ENCODE measurements at regions not wholly inside any gene's neighbourhood (a gene's known extent, or its start where the extent isn't known, plus 50 kb on each side); places are given as distances from the start of the nearest gene placed in this dataset.

DNA sequence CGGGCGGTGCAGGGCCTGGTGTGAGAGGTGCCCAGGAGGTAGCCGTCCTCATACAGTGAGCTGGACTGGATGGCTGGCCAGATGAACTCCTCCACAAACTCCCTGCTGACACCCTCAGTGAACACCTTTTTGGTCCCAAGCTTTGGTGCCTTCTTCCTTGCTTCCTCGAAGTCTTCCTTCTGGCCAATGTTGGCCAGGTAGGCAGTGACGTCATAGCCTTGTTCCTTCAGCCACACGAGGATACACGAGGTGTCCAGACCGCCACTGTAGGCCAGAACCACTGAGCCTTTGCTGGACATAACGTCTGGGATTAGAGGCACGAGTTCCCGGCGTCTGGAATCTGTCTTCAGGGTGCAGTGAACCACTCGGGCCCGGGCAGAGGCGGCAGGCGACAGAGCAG is 206.8 kb upstream of the SP4 start:
- no peak for DNase-seq (ENCODE audit: low spot score)

DNA sequence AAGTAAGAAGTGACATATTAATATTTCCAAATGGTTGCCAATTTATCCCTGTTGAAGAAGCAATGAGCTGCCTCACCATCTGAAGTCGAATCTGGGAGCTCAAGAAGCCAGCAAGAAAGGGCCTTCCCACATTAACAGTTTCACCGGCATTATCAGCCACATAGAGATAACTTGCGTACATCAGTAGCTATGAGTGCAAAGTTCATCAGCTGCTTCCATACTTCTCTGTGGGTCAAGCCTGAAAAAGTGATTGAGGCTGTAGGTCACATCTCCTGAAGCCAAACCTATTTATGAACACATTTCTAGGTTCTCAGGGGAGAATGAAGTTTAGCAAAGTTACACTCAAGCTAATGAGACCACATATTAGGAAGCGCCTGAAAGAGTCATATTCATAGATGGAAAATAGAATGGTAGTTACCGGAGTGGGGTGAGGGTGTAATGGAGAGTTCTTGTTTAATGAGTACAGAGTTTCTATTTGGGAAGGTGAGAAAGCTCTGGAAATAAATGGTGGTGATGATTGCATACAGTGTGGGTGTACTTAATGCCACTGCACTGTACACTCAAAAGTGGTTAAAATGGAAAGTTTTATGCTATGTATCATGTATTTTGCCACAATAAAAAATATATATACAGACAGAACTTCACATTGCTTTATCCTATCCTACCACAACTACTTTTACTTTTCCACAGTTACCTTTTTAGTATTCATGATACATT is 189.3 kb upstream of the SP4 start:
- DNase-seq (ENCODE audit: low spot score) = no peak

DNA sequence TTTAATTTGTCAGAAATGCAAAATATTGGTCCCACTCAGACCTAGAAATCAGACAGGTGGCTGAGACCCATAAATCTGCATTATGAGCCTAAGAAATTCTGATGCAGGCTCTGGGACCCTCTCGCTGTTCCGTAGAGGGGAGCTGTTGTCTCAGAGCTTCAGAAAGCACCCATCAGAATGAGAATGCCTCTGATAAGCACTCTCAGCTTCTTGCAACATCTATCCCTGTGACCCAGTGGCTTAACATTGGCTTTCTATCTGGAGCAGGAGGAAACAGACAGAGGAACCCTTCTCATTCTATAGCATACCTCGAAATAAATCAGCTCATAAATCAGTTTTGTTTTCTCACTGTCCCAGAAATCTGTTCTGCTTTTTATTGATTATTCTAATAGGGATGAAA is 184.6 kb upstream of the SP4 start:
- DNase-seq (ENCODE audit: low spot score) = no peak

DNA sequence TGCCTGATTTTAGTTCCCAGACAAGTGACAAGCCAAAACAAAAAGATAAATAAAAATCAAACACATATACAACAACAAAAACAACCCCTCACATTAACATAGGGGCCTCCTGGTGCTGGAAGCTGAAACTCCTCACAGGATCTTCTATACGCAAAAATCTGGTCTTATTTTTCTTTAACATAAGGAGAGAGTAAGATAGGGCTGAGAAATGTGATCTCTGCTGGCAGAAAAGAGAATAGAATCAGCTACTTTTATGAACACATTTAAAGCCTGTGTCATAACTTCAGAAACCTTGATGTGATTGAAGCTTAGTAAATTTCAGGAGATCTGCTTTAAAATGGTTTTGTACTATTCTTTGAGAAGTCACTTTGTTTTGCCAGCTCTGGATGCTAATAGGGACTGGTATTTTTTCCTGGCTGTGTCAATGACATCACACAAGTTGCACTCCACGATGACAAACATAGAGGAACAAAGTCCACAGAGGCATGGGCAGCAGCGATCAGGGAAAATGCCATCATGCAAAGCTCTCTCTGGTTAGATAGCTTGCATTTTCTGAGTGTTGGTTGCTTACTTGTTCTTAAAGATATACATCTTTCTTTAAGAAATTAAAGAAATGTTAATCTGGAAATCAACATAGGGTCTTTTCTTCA is 176.6 kb upstream of the SP4 start:
- no peak for DNase-seq (ENCODE audit: low spot score)

DNA sequence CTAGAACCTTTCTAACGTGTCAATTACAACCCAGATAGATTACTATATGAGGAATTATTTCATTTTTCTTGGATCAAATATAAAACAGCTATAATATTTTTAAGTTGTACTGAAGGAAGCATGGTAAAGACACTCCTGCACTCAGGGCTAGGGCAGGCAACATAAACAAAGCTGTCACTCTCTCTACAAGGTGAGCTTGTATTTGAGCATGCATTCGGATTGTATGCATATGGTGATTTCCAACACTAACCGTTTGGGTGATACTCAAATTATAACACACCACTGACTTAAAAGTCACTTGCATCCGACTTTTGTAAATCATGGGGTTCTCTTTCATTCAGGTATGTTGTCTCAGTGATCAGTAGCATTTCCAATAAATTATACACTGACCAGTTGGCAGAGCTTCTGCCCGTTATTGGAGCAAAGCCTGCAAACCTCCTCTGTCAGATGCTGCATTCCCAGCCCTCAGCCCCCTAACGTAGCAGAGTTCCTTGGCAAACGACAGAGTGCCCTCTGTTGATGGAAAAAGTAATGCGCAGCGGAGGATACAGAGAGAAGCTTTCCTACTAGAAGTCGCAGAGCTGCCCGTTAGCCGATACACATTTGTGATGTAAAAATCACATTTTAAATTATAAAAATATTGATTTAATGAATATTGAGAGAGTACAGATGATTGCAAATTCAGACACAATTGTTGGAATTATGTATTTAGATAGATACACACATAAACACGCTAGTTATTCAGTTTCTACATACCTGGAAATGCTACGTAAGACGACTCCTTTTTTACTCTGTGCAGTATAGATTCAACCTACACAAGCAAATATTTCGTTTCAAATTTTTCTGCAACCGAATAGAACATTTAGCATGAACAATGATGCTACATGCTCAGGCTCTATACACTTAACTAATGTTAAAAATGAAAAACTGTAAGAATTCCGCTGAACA is 173.9 kb upstream of the SP4 start:
- peak; percentile 46 for DNase-seq (ENCODE audit: low spot score)

DNA sequence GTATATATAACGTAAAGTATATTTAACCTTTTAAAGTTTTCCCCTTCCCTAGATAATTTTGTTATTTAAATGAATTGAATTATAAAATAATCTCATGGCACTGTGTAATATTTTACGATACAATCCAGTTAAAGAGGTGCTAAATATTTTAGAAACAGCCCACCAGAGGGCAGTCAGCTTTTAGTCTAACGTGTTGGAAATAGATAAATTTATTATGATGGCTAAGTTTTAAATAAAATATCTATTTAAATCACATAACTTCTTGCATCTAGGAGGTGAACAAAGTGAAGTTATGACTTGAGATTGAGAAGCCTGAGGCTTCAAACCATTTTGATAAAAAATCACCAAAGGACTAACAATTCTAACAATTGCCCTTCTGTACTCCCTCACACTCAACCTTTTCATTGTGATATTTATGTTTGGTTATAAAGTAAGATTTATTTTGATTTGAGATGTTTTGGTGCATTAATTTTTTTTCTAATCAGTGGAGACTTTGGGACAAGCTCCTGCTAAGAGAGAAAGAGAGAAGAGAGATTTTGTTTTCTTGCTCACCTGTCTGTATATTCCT is 171.5 kb upstream of the SP4 start:
- DNase-seq (ENCODE audit: low spot score) = peak; percentile 61

DNA sequence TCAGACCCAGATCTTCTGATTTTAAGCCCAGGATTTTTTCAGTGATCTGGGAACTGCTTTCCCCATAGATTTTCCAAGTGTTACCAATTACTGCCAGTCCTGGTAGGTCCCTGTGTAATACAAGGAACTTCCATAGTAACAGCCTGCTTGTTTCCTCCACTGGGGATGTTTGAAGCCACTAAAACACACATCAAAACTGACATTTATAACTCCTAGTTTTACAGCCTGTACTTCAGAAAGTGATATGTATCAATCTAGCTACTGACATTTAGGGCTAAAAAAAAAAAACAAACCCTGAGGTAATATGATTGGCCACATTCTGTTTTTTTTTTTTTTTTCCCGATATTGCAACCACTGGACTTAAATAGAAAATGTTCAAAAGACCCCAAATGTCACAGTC is 166.9 kb upstream of the SP4 start:
- no peak for DNase-seq (ENCODE audit: low spot score)

DNA sequence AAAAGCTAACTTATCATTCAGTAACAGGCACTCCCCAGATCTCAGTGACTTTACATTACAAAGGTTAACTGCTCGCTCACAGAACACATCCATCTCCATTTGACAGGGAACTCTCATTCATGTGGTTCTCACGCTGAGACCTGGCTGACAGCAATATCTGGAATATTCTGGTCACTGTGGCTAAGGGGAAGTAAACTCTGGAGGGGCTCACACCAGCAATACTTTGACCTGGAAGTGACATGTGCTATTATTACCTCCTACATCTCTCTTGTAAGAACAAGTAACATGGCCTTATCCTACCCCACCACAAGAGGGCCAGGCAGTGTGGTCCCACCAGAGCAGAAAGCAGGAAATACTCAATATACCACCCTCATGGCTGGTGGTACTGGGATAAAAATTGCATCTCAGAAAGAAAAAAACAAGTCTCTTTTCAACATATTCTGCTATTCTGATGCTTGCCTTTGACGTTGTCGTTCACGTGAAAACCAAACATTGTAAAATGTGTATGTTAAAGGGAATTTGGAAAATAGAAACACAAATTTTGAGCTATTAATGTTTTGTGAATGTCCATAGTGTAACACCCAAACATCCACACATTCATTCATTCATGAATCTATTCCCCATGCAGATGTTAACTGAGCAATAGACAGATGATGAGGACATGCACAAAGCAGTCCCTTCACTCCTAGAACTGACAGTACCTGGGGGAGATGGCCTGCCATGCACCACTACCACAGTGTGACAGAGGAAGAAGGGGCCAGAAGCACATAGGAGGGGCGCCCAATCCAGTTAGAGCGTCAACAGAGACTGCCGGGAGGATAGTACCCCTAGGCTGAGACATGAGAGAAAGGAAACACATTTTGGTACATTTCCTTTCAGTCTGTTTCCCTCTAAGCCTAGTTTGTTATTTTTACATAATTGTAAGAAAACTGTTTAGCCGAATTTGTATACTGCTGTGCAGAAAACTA is 166.0 kb upstream of the SP4 start:
- peak; percentile 52 for DNase-seq (ENCODE audit: low spot score)

DNA sequence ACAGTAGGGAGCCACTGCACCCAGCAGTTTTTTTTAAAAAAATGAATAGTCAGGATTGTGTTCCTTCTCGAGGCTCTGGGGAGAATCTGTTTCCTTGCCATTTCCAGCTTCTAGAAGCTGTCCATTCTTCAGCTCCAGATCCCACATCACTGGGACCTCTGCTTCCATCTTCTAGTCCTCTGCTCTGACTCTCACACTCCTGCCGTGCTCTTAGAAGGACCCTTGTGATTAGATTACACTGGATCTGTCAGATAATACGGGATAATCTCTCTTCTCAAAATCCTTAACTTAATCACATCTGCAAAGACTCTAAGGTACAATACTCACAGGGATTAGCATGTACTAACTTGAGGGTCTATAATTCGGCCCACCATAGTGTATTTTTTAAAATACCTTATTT is 158.9 kb upstream of the SP4 start:
- DNase-seq (ENCODE audit: low spot score) = no peak

DNA sequence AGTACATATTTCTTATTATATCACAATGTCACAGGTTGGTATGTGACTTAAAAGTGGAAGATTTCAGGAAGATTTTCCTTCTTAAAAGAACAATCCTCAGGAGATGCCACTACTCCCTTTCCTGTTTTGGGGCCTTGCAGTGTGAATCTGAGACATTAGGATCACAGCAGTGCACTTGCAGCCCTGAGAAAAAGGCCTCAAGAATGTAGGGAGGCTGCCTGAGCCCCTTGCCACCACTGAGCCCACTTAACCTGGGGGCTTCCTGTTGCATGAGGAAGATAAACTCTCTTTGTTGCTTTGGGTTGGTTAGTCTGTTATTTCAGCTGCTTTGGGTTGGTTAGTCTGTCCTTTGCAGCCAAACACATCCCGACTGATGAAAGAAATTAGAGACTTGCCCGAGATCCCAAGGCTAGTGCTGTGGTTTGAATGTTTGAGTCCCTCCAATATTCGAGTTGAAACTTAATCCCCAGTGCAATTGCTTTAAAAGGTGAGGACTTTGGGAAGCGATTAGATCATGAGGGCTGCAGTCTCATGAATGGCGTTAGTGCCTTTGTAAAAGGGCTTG is 151.3 kb upstream of the SP4 start:
- no peak for DNase-seq (ENCODE audit: low spot score)

DNA sequence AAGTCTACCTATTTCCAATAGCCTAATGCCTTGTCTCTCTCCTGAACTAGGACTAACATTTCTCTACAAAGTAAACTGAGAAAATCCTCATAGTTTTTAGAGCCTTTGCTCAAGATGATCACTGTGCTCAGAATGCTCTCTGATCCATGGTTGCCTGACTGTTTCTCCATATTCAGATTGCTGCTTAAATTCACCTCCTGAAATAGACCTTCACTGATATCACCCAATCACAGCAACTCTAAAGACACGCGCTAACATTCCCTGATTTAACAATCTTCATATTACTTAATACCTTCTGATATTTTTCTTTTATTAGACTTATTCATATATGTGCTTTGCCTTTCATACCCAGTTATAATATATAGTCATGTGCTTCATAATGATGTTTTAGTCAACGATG is 148.9 kb upstream of the SP4 start:
- DNase-seq (ENCODE audit: low spot score) = no peak

DNA sequence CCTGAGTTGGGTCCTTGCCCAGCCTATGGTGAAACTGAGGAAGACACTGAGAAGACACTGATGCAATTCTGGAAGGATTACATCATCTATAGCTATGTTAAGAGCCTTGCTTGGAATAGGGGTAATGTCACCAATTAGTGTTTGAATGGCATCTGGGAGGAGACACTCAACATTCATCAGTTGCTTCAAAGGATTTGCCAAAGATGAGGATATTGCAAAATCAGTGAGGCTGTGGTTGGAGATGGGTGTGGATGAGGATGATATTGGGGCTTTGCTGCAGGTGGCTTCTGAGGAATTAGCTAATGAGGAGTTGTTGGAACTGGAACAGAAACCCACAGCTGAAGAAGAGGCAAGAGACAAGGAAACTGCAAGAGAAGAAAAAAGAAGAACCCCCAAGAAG is 146.7 kb upstream of the SP4 start:
- DNase-seq (ENCODE audit: low spot score) = no peak

DNA sequence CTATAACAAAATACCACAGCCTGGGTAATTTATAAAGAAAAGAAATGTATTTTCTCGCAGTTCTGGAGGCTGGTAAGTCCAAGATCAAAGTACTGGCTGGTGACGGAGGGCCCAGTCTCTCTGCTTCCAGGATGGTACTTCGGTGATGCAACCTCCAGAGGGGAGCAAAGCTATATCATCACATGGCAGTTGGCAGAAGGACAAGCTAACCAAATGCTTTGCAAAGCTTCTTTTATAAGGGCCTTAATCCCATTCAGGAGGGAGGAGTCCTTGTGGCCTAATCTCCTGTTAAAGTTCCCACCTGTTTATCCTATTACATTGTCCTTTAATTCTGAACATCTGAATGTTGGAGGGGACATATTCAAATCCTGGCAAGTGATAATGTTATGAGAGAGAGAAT is 134.1 kb upstream of the SP4 start:
- no peak for DNase-seq (ENCODE audit: low spot score)

DNA sequence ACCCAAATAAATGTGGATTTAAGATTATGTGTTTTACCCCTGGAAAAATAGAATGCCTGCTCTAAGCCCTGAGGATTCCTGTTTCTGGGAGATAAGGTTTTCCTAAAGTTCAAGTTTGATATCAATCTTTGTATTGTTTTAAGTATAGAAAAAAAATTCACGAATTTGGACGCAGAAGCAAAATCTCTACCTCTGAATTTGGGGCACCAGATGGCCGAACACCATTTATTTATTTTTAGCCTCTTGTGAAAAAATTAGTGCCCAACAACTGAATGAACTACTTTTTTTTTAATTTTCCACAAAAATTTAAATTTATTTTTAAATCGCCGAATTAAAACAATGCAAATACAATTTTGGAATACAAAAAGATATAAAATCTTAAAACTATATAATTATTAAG is 128.1 kb upstream of the SP4 start:
- DNase-seq (ENCODE audit: low spot score) = no peak

DNA sequence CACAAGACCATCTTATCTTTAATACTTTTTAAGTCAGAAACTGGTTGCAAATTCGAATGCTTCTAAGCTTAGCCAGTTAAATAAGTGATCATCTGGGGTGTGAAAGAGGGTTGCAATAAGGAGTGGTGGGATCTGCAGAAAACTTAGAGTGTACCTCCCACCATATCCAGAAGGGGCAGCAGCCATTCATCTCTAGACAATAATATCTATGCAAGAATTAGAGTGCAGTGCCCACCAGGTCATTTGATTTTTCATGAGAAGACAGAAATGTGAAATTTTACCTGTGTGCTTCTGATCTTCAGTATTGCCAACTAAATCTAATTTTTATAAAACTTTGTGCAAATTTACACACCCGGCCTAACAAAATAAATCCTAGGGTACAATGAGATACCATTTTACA is 127.2 kb upstream of the SP4 start:
- peak; percentile 2 for DNase-seq (ENCODE audit: low spot score)

DNA sequence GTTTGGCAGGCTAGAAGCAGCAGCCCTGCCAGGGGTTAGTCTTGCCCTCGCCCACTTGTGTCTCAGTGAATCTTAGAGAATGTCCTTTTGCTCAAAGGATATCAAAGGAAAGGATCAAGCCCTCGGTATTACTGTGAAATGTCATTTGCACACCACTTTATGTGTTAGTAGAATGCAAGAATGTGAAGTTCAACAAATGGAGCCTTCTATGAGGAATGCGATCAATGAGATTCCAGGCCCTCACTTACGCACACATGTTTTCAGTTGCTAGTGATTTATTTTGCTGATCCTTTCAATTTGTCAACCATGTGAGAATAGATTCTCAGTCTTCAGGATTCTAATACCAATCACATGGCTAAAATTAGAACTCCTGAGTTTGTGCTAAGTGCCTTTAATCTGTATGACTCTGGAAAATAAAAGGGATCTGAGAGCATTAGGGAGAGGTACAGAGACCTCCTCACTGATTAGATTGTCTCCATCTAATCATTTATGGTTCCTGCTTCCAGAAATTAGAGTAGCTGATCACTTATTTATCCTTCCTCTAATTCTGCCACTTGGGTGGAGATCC is 123.0 kb upstream of the SP4 start:
- no peak for DNase-seq (ENCODE audit: low spot score)

DNA sequence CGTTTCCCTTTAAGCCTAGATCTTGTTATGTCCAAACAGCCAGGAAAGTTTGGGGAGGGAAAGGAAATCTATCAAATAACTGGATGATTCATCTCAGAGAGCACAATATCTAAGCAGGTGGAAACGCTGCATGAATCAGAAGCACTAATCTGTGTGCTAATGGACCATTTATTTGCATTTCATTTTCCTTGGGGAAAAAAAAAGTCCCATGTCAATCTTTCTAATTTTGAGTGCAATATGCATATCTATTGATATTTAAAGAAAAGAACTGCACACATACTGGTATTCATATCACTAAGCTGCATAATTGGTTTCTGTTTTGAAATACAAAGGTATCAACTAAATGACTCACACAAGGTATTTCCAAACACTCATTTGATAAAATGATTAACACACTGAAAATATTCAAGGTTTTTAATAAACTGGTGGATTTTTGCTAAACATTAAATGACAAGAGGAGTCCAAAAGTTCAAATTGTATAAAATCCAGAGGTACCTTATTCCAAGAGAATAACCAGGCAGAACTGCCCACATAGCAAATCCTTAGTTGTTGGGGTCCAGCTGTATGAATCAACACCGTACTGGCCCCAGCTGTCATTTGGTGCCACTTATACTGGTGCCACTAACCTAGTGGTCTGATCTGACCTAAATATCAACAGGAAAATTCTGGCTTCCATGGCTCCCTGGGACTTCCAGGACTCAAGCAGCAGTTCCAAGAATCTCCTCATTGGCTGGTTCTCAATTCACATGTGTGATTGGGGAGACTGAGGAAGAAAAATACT is 122.2 kb upstream of the SP4 start:
- no peak for DNase-seq (ENCODE audit: low spot score)

DNA sequence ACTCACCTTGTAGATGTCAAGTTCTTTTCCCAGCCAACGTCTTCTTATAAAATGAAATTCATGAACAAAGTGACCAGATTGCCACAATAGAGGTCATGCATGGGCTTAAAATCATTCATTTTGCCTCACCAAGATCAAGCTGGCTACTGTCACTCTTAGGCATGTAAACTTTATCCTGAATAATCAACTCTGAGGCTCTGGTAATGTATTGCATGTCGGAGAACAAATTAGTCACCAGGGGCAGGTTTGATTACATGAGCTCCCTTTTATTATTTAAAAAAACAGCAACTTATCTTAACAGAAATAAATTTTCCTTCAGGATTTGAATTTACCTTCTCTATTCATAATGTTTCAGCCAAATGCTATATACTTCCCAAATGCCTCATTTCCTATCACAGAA is 112.9 kb upstream of the SP4 start:
- DNase-seq (ENCODE audit: low spot score) = no peak

DNA sequence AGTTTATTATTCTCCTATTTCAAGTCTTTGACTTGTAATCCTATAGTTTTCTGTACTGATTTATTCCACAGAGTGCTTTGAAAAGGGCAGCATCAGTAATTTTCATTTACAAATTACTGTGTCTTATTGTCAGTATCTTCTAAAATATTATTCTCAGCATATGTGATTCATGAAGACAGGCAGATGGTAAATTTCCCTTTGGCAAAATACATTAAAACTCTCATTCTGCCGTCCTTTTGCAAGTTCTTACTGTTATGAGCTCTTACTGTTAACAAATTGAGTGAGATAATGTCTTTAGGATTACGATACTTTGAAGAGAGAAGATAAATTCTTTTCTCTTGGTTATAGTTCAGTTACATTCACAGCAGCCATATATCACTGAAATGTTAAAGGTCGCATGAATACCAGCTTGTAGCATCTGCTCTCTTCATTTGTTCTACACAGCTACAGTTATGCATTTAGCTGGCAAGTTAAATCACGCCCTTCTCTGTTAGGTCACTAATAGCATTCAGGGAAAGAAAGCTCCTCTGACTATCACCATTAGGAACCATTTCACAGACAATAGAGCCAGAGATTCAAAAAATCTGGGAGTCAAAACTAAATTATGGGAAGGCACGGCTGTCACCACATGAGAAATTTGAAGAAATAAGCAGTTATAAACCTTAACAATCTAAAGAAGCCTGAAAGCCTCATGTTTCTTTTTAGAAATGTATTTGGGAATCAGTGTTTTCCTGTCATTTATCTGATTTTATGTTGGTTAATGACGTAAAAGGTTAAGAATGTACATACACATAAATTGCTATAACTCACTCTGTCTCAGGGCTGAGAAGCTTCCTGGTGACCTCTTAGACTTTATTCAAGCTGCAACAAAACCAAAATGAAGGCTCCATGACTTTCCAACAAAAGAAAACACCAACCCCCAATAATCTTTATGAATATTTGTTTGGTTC is 109.6 kb upstream of the SP4 start:
- DNase-seq (ENCODE audit: low spot score) = no peak
